Neural cell (in vitro differentiated cells): ENCODE measurements at regions not wholly inside any gene's neighbourhood (a gene's known extent, or its start where the extent isn't known, plus 50 kb on each side); places are given as distances from the start of the nearest gene placed in this dataset.

Experiments
- H2AFZ ChIP-seq: fragments of 200-600, 300-800 bp; sonication (generic), shearing (Covaris generic); 2 replicates; pipeline ENCODE4 v1.6.0; 2014; ENCODE audit warnings: low read depth, mild to moderate bottlenecking, antibody characterized with exemption, low read length, moderate library complexity
- H3F3A ChIP-seq: fragments of 200-600 bp; shearing (Covaris generic); 2 replicates; pipeline ENCODE4 v1.6.1; 2016; ENCODE audit warnings: mild to moderate bottlenecking, moderate library complexity, mixed read lengths, antibody characterized with exemption, low read length; ENCODE audit not compliant: insufficient read depth, poor library complexity, severe bottlenecking
- H3K27ac ChIP-seq: fragments of 200-600, 300-800 bp; sonication (generic), shearing (Covaris generic); 2 replicates; pipeline ENCODE4 v1.5.1; 2014; ENCODE audit warnings: mild to moderate bottlenecking, low read length, moderate library complexity
- H3K27me3 ChIP-seq: fragments of 300-800, 200-600 bp; sonication (generic), shearing (Covaris generic); 2 replicates; pipeline ENCODE4 v1.6.0; 2014; ENCODE audit warnings: mild to moderate bottlenecking, low read depth, low read length, moderate library complexity; ENCODE audit not compliant: insufficient read depth
- H3K36me3 ChIP-seq: fragments of 300-800, 200-600 bp; sonication (generic), shearing (Covaris generic); 2 replicates; pipeline ENCODE4 v1.5.1; 2014; ENCODE audit warnings: mild to moderate bottlenecking, antibody characterized with exemption, low read length, moderate library complexity; ENCODE audit not compliant: insufficient read depth
- H3K4me2 ChIP-seq: fragments of 300-800, 200-600 bp; sonication (generic), shearing (Covaris generic); 2 replicates; pipeline ENCODE4 v1.6.0; 2014; ENCODE audit warnings: mild to moderate bottlenecking, low read length
- H3K4me3 ChIP-seq: fragments of 300-800, 200-600 bp; sonication (generic), shearing (Covaris generic); 2 replicates; pipeline ENCODE4 v1.5.1; 2014; ENCODE audit warnings: mild to moderate bottlenecking, low read length, moderate library complexity
- H3K79me2 ChIP-seq: fragments of 200-600 bp; shearing (Covaris generic); replicated peaks from 2 replicates; pipeline ENCODE4 v1.6.0; 2014; ENCODE audit warnings: mild to moderate bottlenecking, low read length, moderate library complexity; ENCODE audit not compliant: insufficient read depth
- H3K9ac ChIP-seq: fragments of 300-800, 200-600 bp; sonication (generic), shearing (Covaris generic); 2 replicates; pipeline ENCODE4 v1.6.1; 2016; ENCODE audit warnings: mild to moderate bottlenecking, low read length, mixed read lengths
- H3K9me2 ChIP-seq: fragments of 200-600 bp; shearing (Covaris generic); 2 replicates; pipeline ENCODE4 v1.6.1; 2016; ENCODE audit warnings: mild to moderate bottlenecking, low read length, mixed read lengths; ENCODE audit not compliant: insufficient read depth
- H3K9me3 ChIP-seq: fragments of 200-600, 300-800 bp; sonication (generic), shearing (Covaris generic); 2 replicates; pipeline ENCODE4 v1.6.1; 2016; ENCODE audit warnings: mild to moderate bottlenecking, mixed run types, low read length, moderate library complexity, mixed read lengths
- H4K20me1 ChIP-seq: fragments of 200-600 bp; shearing (Covaris generic); 2 replicates; pipeline ENCODE4 v1.6.1; 2016; ENCODE audit warnings: mild to moderate bottlenecking, mixed run types; ENCODE audit not compliant: insufficient read depth
- CTCF ChIP-seq: fragments of 450-650 bp; IDR thresholded peaks from 2 replicates; pipeline ENCODE4 v1.5.1; 2014; ENCODE audit warnings: antibody characterized with exemption, mild to moderate bottlenecking, moderate library complexity; ENCODE audit not compliant: poor library complexity, severe bottlenecking
- EP300 ChIP-seq: fragments of 450-650 bp; conservative IDR thresholded peaks from 2 replicates; pipeline ENCODE4 v1.6.1; 2014; ENCODE audit warnings: antibody characterized with exemption, mild to moderate bottlenecking, moderate library complexity; ENCODE audit not compliant: poor library complexity, severe bottlenecking
- EZH2 ChIP-seq: fragments of 200-600, 300-800 bp; shearing (Covaris generic), sonication (generic); IDR thresholded peaks from 2 replicates; pipeline ENCODE4 v1.6.1; 2014; ENCODE audit warnings: antibody characterized with exemption, low read length, borderline replicate concordance, mild to moderate bottlenecking; ENCODE audit not compliant: insufficient read depth, poor library complexity, severe bottlenecking
- MXI1 ChIP-seq: fragments of 450-650 bp; conservative IDR thresholded peaks from 2 replicates; pipeline ENCODE4 v1.6.1; 2014; ENCODE audit warnings: antibody characterized with exemption, mild to moderate bottlenecking; ENCODE audit not compliant: poor library complexity, severe bottlenecking
- POLR2AphosphoS5 ChIP-seq: IDR thresholded peaks from 2 replicates; pipeline ENCODE4 v1.6.1; 2012
- RAD21 ChIP-seq: fragments of 450-650 bp; conservative IDR thresholded peaks from 2 replicates; pipeline ENCODE4 v1.6.1; 2014; ENCODE audit warnings: antibody characterized with exemption, mild to moderate bottlenecking, moderate library complexity
- REST ChIP-seq: IDR thresholded peaks from 2 replicates; pipeline ENCODE4 v1.6.1; 2012; ENCODE audit warnings: borderline replicate concordance
- SMC3 ChIP-seq: fragments of 450-650 bp; conservative IDR thresholded peaks from 2 replicates; pipeline ENCODE4 v1.6.1; 2014; ENCODE audit warnings: antibody characterized with exemption, mild to moderate bottlenecking, moderate library complexity; ENCODE audit not compliant: poor library complexity
- TAF1 ChIP-seq: IDR thresholded peaks from 2 replicates; pipeline ENCODE4 v1.6.1; 2012; ENCODE audit warnings: low read depth

- Histone ChIP-seq H3K9me3 (no peaks in the 10 kb centered on the region), H3K9ac (no peak overlapping the region), H3K27ac (no peak overlapping the region), H3K4me2 (no peak overlapping the region), H3K27me3 (no peaks in the 10 kb centered on the region), H3K4me3 (no peak overlapping the region), H4K20me1 (no peaks in the 10 kb centered on the region), H2AFZ (no peak overlapping the region), H3K79me2 (no peaks in the 10 kb centered on the region), H3F3A (no peaks in the 10 kb centered on the region), H3K9me2 (no peaks in the 10 kb centered on the region), H3K36me3 (no peaks in the 10 kb centered on the region)
- no peak for TF ChIP-seq RAD21
- no peak for TF ChIP-seq MXI1
- TF ChIP-seq EZH2 = no peak
- TF ChIP-seq EP300 = no peak
- no peak for TF ChIP-seq TAF1
- TF ChIP-seq SMC3 = no peak
- no peak for TF ChIP-seq CTCF
- no peak for TF ChIP-seq REST
- TF ChIP-seq POLR2AphosphoS5 = no peak
Measured at GRCh38 chr18:47708206-47708605, 222.3 kb downstream of the SMAD2 start.

GRCh38 chr18:47701134-47701533 lies 229.3 kb downstream of the SMAD2 start:
- no peak for TF ChIP-seq EZH2
- no peak for TF ChIP-seq POLR2AphosphoS5
- no peak for TF ChIP-seq TAF1
- no peak for TF ChIP-seq EP300
- TF ChIP-seq SMC3 = no peak
- TF ChIP-seq REST = no peak
- no peak for TF ChIP-seq RAD21
- TF ChIP-seq CTCF = no peak
- TF ChIP-seq MXI1 = no peak
- H2AFZ ChIP-seq = no peak overlapping the region
- H3K9me3 ChIP-seq = no peaks in the 10 kb centered on the region
- no peaks in the 10 kb centered on the region for H3K9me2 ChIP-seq
- H3K27ac ChIP-seq = no peak overlapping the region
- no peaks in the 10 kb centered on the region for H3F3A ChIP-seq
- H3K4me2 ChIP-seq = no peak overlapping the region
- no peaks in the 10 kb centered on the region for H3K36me3 ChIP-seq
- no peak overlapping the region for H3K4me3 ChIP-seq
- no peaks in the 10 kb centered on the region for H3K79me2 ChIP-seq
- H3K27me3 ChIP-seq = no peaks in the 10 kb centered on the region
- H3K9ac ChIP-seq = no peak overlapping the region
- no peaks in the 10 kb centered on the region for H4K20me1 ChIP-seq
